Endothelial cell (in vitro differentiated cells): ENCODE measurements at regions not wholly inside any gene's neighbourhood (a gene's known extent, or its start where the extent isn't known, plus 50 kb on each side); places are given as distances from the start of the nearest gene placed in this dataset.

Experiments used
- DNase-seq: peaks from one replicate; pipeline ENCODE4 v3.0.0; 2021; ENCODE audit warnings: low spot score
- H3K27ac Mint-ChIP-seq: one replicate; pipeline ENCODE4 v1.8.0; 2021; ENCODE audit warnings: mixed read lengths, inconsistent platforms; ENCODE audit not compliant: unreplicated experiment
- H3K27me3 Mint-ChIP-seq: one replicate; pipeline ENCODE4 v1.8.0; 2021; ENCODE audit warnings: mild to moderate bottlenecking, moderate library complexity, mixed read lengths, inconsistent platforms; ENCODE audit not compliant: unreplicated experiment
- H3K36me3 Mint-ChIP-seq: one replicate; pipeline ENCODE4 v1.8.0; 2021; ENCODE audit warnings: mild to moderate bottlenecking, low read depth, mixed read lengths, inconsistent platforms; ENCODE audit not compliant: unreplicated experiment
- H3K4me1 Mint-ChIP-seq: one replicate; pipeline ENCODE4 v1.8.0; 2021; ENCODE audit warnings: mild to moderate bottlenecking, mixed read lengths, inconsistent platforms; ENCODE audit not compliant: unreplicated experiment
- H3K4me3 Mint-ChIP-seq: one replicate; pipeline ENCODE4 v1.8.0; 2021; ENCODE audit warnings: mild to moderate bottlenecking, mixed read lengths, inconsistent platforms; ENCODE audit not compliant: unreplicated experiment
- H3K9me3 Mint-ChIP-seq: one replicate; pipeline ENCODE4 v1.8.0; 2021; ENCODE audit warnings: mixed read lengths, inconsistent platforms; ENCODE audit not compliant: unreplicated experiment
- CTCF ChIP-seq: fragments of 200-600 bp; sonication (generic); IDR thresholded peaks from one replicate; pipeline ENCODE4 v1.5.0; 2021; ENCODE audit warnings: antibody characterized with exemption; ENCODE audit not compliant: unreplicated experiment

GRCh38 chr2:192484903-192485302, 290.2 kb upstream of the TMEFF2 start:
- Mint-ChIP-seq H3K4me1 (no peaks in the 10 kb centered on the region), H3K36me3 (no peaks in the 10 kb centered on the region), H3K27me3 (no peaks in the 10 kb centered on the region), H3K4me3 (no peak overlapping the region), H3K9me3 (no peaks in the 10 kb centered on the region), H3K27ac (no peak overlapping the region)
- TF ChIP-seq CTCF, result no peak
- no peak for DNase-seq

GRCh38 chr2:192480984-192481383, 286.3 kb upstream of the TMEFF2 start:
- H3K27ac Mint-ChIP-seq, result no peak overlapping the region
- no peaks in the 10 kb centered on the region for H3K4me1 Mint-ChIP-seq
- H3K9me3 Mint-ChIP-seq, result no peaks in the 10 kb centered on the region
- no peaks in the 10 kb centered on the region for H3K27me3 Mint-ChIP-seq
- H3K36me3 Mint-ChIP-seq, result no peaks in the 10 kb centered on the region
- TF ChIP-seq CTCF, result no peak
- H3K4me3 Mint-ChIP-seq, result no peak overlapping the region
- no peak for DNase-seq

- no peaks in the 10 kb centered on the region for H3K9me3 Mint-ChIP-seq
- H3K27me3 Mint-ChIP-seq, result peaks cover 1% of the 10 kb centered on the region
- TF ChIP-seq CTCF, result no peak
- H3K4me3 Mint-ChIP-seq, result no peak overlapping the region
- no peaks in the 10 kb centered on the region for H3K36me3 Mint-ChIP-seq
- no peaks in the 10 kb centered on the region for H3K4me1 Mint-ChIP-seq
- no peak for DNase-seq
- H3K27ac Mint-ChIP-seq, result no peak overlapping the region
Observed at GRCh38 chr2:192473331-192473730, 278.6 kb upstream of the TMEFF2 start.

- H3K4me3 Mint-ChIP-seq, result no peak overlapping the region
Observed at GRCh38 chr2:192471982-192472381, 277.2 kb upstream of the TMEFF2 start.

GRCh38 chr2:192469612-192470011, 274.9 kb upstream of the TMEFF2 start:
- H3K4me1 Mint-ChIP-seq, result no peaks in the 10 kb centered on the region
- H3K36me3 Mint-ChIP-seq, result no peaks in the 10 kb centered on the region
- TF ChIP-seq CTCF, result no peak
- no peaks in the 10 kb centered on the region for H3K9me3 Mint-ChIP-seq
- DNase-seq, result no peak
- peaks cover 1% of the 10 kb centered on the region for H3K27me3 Mint-ChIP-seq
- no peak overlapping the region for H3K27ac Mint-ChIP-seq
- no peak overlapping the region for H3K4me3 Mint-ChIP-seq

More at GRCh38 chr2:192471982-192472381, 277.2 kb upstream of the TMEFF2 start:
- H3K36me3 Mint-ChIP-seq, result no peaks in the 10 kb centered on the region
- H3K27me3 Mint-ChIP-seq, result peaks cover 1% of the 10 kb centered on the region
- H3K27ac Mint-ChIP-seq, result no peak overlapping the region
- no peaks in the 10 kb centered on the region for H3K4me1 Mint-ChIP-seq
- H3K9me3 Mint-ChIP-seq, result no peaks in the 10 kb centered on the region
- TF ChIP-seq CTCF, result no peak
- DNase-seq, result no peak
